OCI-LY3 (cell line): ENCODE measurements at regions not wholly inside any gene's neighbourhood (a gene's known extent, or its start where the extent isn't known, plus 50 kb on each side); places are given as distances from the start of the nearest gene placed in this dataset.

Experiments used
- H2AFZ ChIP-seq: fragments of 200-600, 300-600 bp; shearing (Covaris generic); 2 replicates; pipeline ENCODE4 v1.6.0; 2014; ENCODE audit warnings: antibody characterized with exemption, low read depth, low read length
- H3K27ac ChIP-seq: fragments of 200-600, 300-600 bp; sonication (generic); 2 replicates; pipeline ENCODE4 v1.5.1; 2014; ENCODE audit warnings: mild to moderate bottlenecking, low read length, moderate library complexity, mixed read lengths
- H3K27me3 ChIP-seq: fragments of 200-600, 300-600 bp; sonication (generic); 2 replicates; pipeline ENCODE4 v1.6.1; 2014; ENCODE audit warnings: low read depth, low read length, mixed read lengths
- H3K36me3 ChIP-seq: fragments of 200-600, 300-600 bp; sonication (generic); replicated peaks from 2 replicates; pipeline ENCODE3; 2014; ENCODE audit warnings: low read depth, low read length, mixed read lengths
- H3K4me1 ChIP-seq: fragments of 300-600, 200-600 bp; sonication (generic); 2 replicates; pipeline ENCODE4 v1.6.1; 2014; ENCODE audit warnings: low read length, mixed read lengths
- H3K4me2 ChIP-seq: fragments of 200-600, 300-600 bp; sonication (generic); 2 replicates; pipeline ENCODE4 v1.6.1; 2014; ENCODE audit warnings: low read length, mixed read lengths
- H3K4me3 ChIP-seq: fragments of 300-600, 200-600 bp; sonication (generic); 2 replicates; pipeline ENCODE4 v1.5.1; 2014; ENCODE audit warnings: antibody characterized with exemption, mild to moderate bottlenecking, low read length, moderate library complexity
- H3K79me2 ChIP-seq: fragments of 300-600, 200-600 bp; shearing (Covaris generic); 2 replicates; pipeline ENCODE4 v1.6.1; 2014; ENCODE audit warnings: mild to moderate bottlenecking, low read length, mixed read lengths
- H3K9ac ChIP-seq: fragments of 300-600, 200-600 bp; shearing (Covaris generic); 2 replicates; pipeline ENCODE4 v1.6.0; 2014; ENCODE audit warnings: mild to moderate bottlenecking, low read length, moderate library complexity
- H3K9me3 ChIP-seq: fragments of 200-600, 300-600 bp; shearing (Covaris generic); 2 replicates; pipeline ENCODE4 v1.6.1; 2014; ENCODE audit warnings: low read length, mixed read lengths; ENCODE audit not compliant: insufficient read depth
- H4K20me1 ChIP-seq: fragments of 200-600, 300-600 bp; sonication (generic); 2 replicates; pipeline ENCODE4 v1.6.1; 2016; ENCODE audit warnings: low read length, mixed read lengths; ENCODE audit not compliant: insufficient read depth
- EZH2phosphoT487 ChIP-seq: fragments of 200-600 bp; shearing (Covaris generic); IDR thresholded peaks from 2 replicates; pipeline ENCODE4 v1.6.1; 2018; ENCODE audit warnings: antibody characterized with exemption, mixed run types, low read depth
- TF ChIP-seq, protein P1 (sequence below): fragments of 200-600, 300-600 bp; sonication (generic); IDR thresholded peaks from 2 replicates; pipeline ENCODE4 v1.5.1; 2014; ENCODE audit warnings: antibody characterized with exemption, low read length, low read depth

- H3K4me2 ChIP-seq, result no peak overlapping the region
- H3K27me3 ChIP-seq, result no peaks in the 10 kb centered on the region
- no peaks in the 10 kb centered on the region for H3K9me3 ChIP-seq
- H3K79me2 ChIP-seq, result no peaks in the 10 kb centered on the region
- H3K4me1 ChIP-seq, result no peaks in the 10 kb centered on the region
- no peaks in the 10 kb centered on the region for H4K20me1 ChIP-seq
- H3K4me3 ChIP-seq, result no peak overlapping the region
- H3K9ac ChIP-seq, result no peak overlapping the region
- TF ChIP-seq EZH2phosphoT487, result no peak
- TF ChIP-seq, protein P1, sequence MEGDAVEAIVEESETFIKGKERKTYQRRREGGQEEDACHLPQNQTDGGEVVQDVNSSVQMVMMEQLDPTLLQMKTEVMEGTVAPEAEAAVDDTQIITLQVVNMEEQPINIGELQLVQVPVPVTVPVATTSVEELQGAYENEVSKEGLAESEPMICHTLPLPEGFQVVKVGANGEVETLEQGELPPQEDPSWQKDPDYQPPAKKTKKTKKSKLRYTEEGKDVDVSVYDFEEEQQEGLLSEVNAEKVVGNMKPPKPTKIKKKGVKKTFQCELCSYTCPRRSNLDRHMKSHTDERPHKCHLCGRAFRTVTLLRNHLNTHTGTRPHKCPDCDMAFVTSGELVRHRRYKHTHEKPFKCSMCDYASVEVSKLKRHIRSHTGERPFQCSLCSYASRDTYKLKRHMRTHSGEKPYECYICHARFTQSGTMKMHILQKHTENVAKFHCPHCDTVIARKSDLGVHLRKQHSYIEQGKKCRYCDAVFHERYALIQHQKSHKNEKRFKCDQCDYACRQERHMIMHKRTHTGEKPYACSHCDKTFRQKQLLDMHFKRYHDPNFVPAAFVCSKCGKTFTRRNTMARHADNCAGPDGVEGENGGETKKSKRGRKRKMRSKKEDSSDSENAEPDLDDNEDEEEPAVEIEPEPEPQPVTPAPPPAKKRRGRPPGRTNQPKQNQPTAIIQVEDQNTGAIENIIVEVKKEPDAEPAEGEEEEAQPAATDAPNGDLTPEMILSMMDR, result no peak
- H3K27ac ChIP-seq, result no peak overlapping the region
- H2AFZ ChIP-seq, result no peak overlapping the region
- H3K36me3 ChIP-seq, result no peaks in the 10 kb centered on the region
Measured at GRCh38 chr16:63976345-63976744, 1145.5 kb downstream of the CDH11 start.

- TF ChIP-seq, protein P1, result no peak
- no peak for TF ChIP-seq EZH2phosphoT487
- H3K4me2 ChIP-seq, result no peak overlapping the region
- H4K20me1 ChIP-seq, result no peaks in the 10 kb centered on the region
Measured at GRCh38 chr16:63975669-63976068, 1146.2 kb downstream of the CDH11 start.

DNA sequence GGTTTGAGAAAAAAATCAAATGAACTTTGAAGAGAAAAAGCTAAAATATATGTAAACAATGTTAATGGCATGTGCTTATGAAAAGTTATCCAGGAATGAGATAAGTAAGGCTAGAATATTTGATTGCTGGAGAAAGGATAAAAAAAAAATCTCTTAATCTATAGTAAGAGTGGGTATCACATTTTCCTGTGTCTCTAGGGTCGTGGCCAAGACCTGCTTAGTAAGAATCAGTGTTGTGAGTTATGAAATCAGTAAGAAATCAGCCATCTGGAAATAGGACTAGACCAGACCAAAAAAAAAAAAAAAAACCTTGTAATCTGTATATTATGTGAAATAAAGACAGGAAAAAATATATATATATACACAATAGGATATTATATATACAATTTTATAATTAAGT, 1153.9 kb downstream of the CDH11 start:
- no peaks in the 10 kb centered on the region for H3K4me1 ChIP-seq
- H3K36me3 ChIP-seq, result no peaks in the 10 kb centered on the region
- no peak overlapping the region for H3K9ac ChIP-seq
- no peak overlapping the region for H3K27ac ChIP-seq
- no peak overlapping the region for H3K4me2 ChIP-seq
- no peaks in the 10 kb centered on the region for H4K20me1 ChIP-seq
- H2AFZ ChIP-seq, result no peak overlapping the region
- TF ChIP-seq, protein P1, result no peak
- no peaks in the 10 kb centered on the region for H3K79me2 ChIP-seq
- H3K4me3 ChIP-seq, result no peak overlapping the region
- no peaks in the 10 kb centered on the region for H3K27me3 ChIP-seq
- H3K9me3 ChIP-seq, result no peaks in the 10 kb centered on the region

More at GRCh38 chr16:63975669-63976068, 1146.2 kb downstream of the CDH11 start:
- Histone ChIP-seq H3K27ac (no peak overlapping the region), H3K27me3 (no peaks in the 10 kb centered on the region), H2AFZ (no peak overlapping the region), H3K4me3 (no peak overlapping the region), H3K4me1 (no peaks in the 10 kb centered on the region), H3K9ac (no peak overlapping the region), H3K79me2 (no peaks in the 10 kb centered on the region), H3K36me3 (no peaks in the 10 kb centered on the region), H3K9me3 (no peaks in the 10 kb centered on the region)

- no peak overlapping the region for H3K4me2 ChIP-seq
- no peak overlapping the region for H3K9ac ChIP-seq
- no peaks in the 10 kb centered on the region for H3K9me3 ChIP-seq
- H4K20me1 ChIP-seq, result no peaks in the 10 kb centered on the region
- no peak overlapping the region for H2AFZ ChIP-seq
- TF ChIP-seq, protein P1, result no peak
- no peak for TF ChIP-seq EZH2phosphoT487
- H3K36me3 ChIP-seq, result no peaks in the 10 kb centered on the region
- no peak overlapping the region for H3K27ac ChIP-seq
- no peaks in the 10 kb centered on the region for H3K4me1 ChIP-seq
- H3K79me2 ChIP-seq, result no peaks in the 10 kb centered on the region
- H3K4me3 ChIP-seq, result no peak overlapping the region
- no peaks in the 10 kb centered on the region for H3K27me3 ChIP-seq
Measured at GRCh38 chr16:63960321-63960720, 1161.5 kb downstream of the CDH11 start.
